Stimulated activated naive CD4-positive, alpha-beta T cell treated with Interleukin-2 at 50 U/mL for 16 hours (primary cell): ENCODE measurements at regions not wholly inside any gene's neighbourhood (a gene's known extent, or its start where the extent isn't known, plus 50 kb on each side); places are given as distances from the start of the nearest gene placed in this dataset.

Experiments
- DNase-seq: peaks from one replicate; lab custom pipeline; 2025; lab: John Stamatoyannopoulos, UW

GRCh38 chr10:36173364-36173763 is 531.3 kb upstream of the FZD8 start:
- DNase-seq, result no peak

GRCh38 chr10:36171953-36172940 is 530.2 kb upstream of the FZD8 start:
- no peak for DNase-seq

GRCh38 chr10:36171556-36171952 is 529.5 kb upstream of the FZD8 start:
- no peak for DNase-seq

GRCh38 chr10:36170943-36171501 is 528.9 kb upstream of the FZD8 start:
- no peak for DNase-seq

- no peak for DNase-seq
Measured at GRCh38 chr10:36170142-36170719, 528.1 kb upstream of the FZD8 start.

GRCh38 chr10:36168777-36169176 is 526.7 kb upstream of the FZD8 start:
- DNase-seq, result no peak

- DNase-seq, result no peak
Measured at GRCh38 chr10:36164556-36165504, 522.7 kb upstream of the FZD8 start.

GRCh38 chr10:36163827-36164226 is 521.7 kb upstream of the FZD8 start:
- DNase-seq, result no peak

GRCh38 chr10:36157486-36157885 is 515.4 kb upstream of the FZD8 start:
- no peak for DNase-seq

GRCh38 chr10:36148207-36148606 is 506.1 kb upstream of the FZD8 start:
- DNase-seq, result no peak

GRCh38 chr10:36147529-36147928 is 505.4 kb upstream of the FZD8 start:
- DNase-seq, result no peak

GRCh38 chr10:36141856-36142560 is 499.9 kb upstream of the FZD8 start:
- DNase-seq, result no peak

GRCh38 chr10:36129051-36129450 is 487.0 kb upstream of the FZD8 start:
- DNase-seq, result no peak

- no peak for DNase-seq
Measured at GRCh38 chr10:36126076-36126475, 484.0 kb upstream of the FZD8 start.

- no peak for DNase-seq
Measured at GRCh38 chr10:36119455-36119854, 477.4 kb upstream of the FZD8 start.

GRCh38 chr10:36118314-36118713 is 476.2 kb upstream of the FZD8 start:
- no peak for DNase-seq

GRCh38 chr10:36117890-36118289 is 475.8 kb upstream of the FZD8 start:
- DNase-seq, result no peak

GRCh38 chr10:36117231-36117630 is 475.1 kb upstream of the FZD8 start:
- no peak for DNase-seq

- no peak for DNase-seq
Measured at GRCh38 chr10:36116731-36117130, 474.6 kb upstream of the FZD8 start.

GRCh38 chr10:36116040-36116439 is 473.9 kb upstream of the FZD8 start:
- DNase-seq, result no peak

GRCh38 chr10:36115364-36115763 is 473.3 kb upstream of the FZD8 start:
- DNase-seq, result no peak
